Fibroblast of lung (primary cell): ENCODE measurements at regions not wholly inside any gene's neighbourhood (a gene's known extent, or its start where the extent isn't known, plus 50 kb on each side); places are given as distances from the start of the nearest gene placed in this dataset.

Experiments used
- DNase-seq, 2 donors: peaks; one replicate each; pipeline versions ENCODE4 v3.0.0 to v3.0.0-alpha.2; 2010; ENCODE audit warnings: low read depth in 2 of 2
- H2AFZ ChIP-seq: 2 replicates; pipeline ENCODE4 v1.5.1; 2012; ENCODE audit warnings: low read length, control low read depth, inconsistent platforms
- H3K27ac ChIP-seq: 2 replicates; pipeline ENCODE4 v1.5.1; 2011; ENCODE audit warnings: low read length, control low read depth; ENCODE audit not compliant: insufficient read depth
- H3K27me3 ChIP-seq: 2 replicates; pipeline ENCODE4 v1.5.1; 2011; ENCODE audit warnings: mild to moderate bottlenecking, low read length; ENCODE audit not compliant: control insufficient read depth, insufficient read depth
- H3K36me3 ChIP-seq: 2 replicates; pipeline ENCODE4 v1.5.1; 2011; ENCODE audit warnings: low read length; ENCODE audit not compliant: control insufficient read depth, insufficient read depth
- H3K4me1 ChIP-seq: 2 replicates; pipeline ENCODE4 v1.5.1; 2011; ENCODE audit warnings: low read length; ENCODE audit not compliant: control insufficient read depth, insufficient read depth; ENCODE audit errors: extremely low read depth
- H3K4me2 ChIP-seq: 2 replicates; pipeline ENCODE4 v1.5.1; 2011; ENCODE audit warnings: low read length, control low read depth; ENCODE audit not compliant: insufficient read depth; ENCODE audit errors: extremely low read depth
- H3K4me3 ChIP-seq, 4 experiments: fragments of 200-600 bp in 1 of 4; sonication (generic) in 1 of 4; replicated peaks in 1 of 4; 2 replicates each; pipeline ENCODE4 v1.5.1; 2011 to 2016; ENCODE audit warnings: low read length in 4 of 4, low read depth in 3 of 4, mild to moderate bottlenecking in 3 of 4, control low read depth in 2 of 4, inconsistent platforms in 1 of 4, mixed read lengths in 1 of 4; ENCODE audit not compliant: insufficient read depth in 1 of 4; ENCODE audit errors: control extremely low read depth in 1 of 4
- H3K79me2 ChIP-seq: 2 replicates; pipeline ENCODE4 v1.5.1; 2012; ENCODE audit warnings: mild to moderate bottlenecking, low read length, inconsistent platforms; ENCODE audit not compliant: control insufficient read depth, insufficient read depth
- H3K9ac ChIP-seq: 2 replicates; pipeline ENCODE4 v1.5.1; 2011; ENCODE audit warnings: mild to moderate bottlenecking, low read length, control low read depth; ENCODE audit not compliant: insufficient read depth
- H3K9me3 ChIP-seq: 2 replicates; pipeline ENCODE4 v1.5.1; 2012; ENCODE audit warnings: low read depth, low read length; ENCODE audit not compliant: control insufficient read depth, insufficient read depth
- H4K20me1 ChIP-seq: 2 replicates; pipeline ENCODE4 v1.5.1; 2011; ENCODE audit warnings: low read length; ENCODE audit not compliant: control insufficient read depth, insufficient read depth; ENCODE audit errors: extremely low read depth
- CTCF ChIP-seq, 2 donors: IDR thresholded peaks in 1 of 2; conservative IDR thresholded peaks in 1 of 2; 1 replicate in 1 of 2; 2 replicates in 1 of 2; pipeline ENCODE4 v1.5.1; 2011 to 2012; ENCODE audit warnings: low read length in 2 of 2, control low read depth in 1 of 2, inconsistent platforms in 1 of 2, low read depth in 1 of 2, mild to moderate bottlenecking in 1 of 2
- EZH2 ChIP-seq: IDR thresholded peaks from 2 replicates; pipeline ENCODE4 v1.5.1; 2012; ENCODE audit warnings: low read length, control low read depth, mild to moderate bottlenecking; ENCODE audit errors: missing control alignments

GRCh38 chr2:6459138-6459537 is 406.6 kb downstream of the CMPK2 start:
- no peak overlapping the region for H3K4me3 ChIP-seq
- H3K27ac ChIP-seq, result no peak overlapping the region
- no peak overlapping the region for H3K4me2 ChIP-seq
- no peak for TF ChIP-seq EZH2
- no peak for TF ChIP-seq CTCF (conservative IDR thresholded peaks at IDR 0.05 in 1 of 2, IDR thresholded peaks at IDR 0.05 in 1 of 2; ENCODE audit: low read depth in 1 of 2, low read length in 2 of 2)
- H3K79me2 ChIP-seq, result no peaks in the 10 kb centered on the region
- H3K9ac ChIP-seq, result no peak overlapping the region
- no peaks in the 10 kb centered on the region for H3K4me1 ChIP-seq
- H3K9me3 ChIP-seq, result no peaks in the 10 kb centered on the region
- no peak for DNase-seq
- H2AFZ ChIP-seq, result no peak overlapping the region
- no peaks in the 10 kb centered on the region for H3K36me3 ChIP-seq
- H3K27me3 ChIP-seq, result no peaks in the 10 kb centered on the region
- H4K20me1 ChIP-seq, result no peaks in the 10 kb centered on the region

GRCh38 chr2:6470518-6470917 is 395.2 kb downstream of the CMPK2 start:
- Histone ChIP-seq H3K9me3 (no peaks in the 10 kb centered on the region), H3K27ac (no peak overlapping the region), H3K36me3 (no peaks in the 10 kb centered on the region), H3K79me2 (no peaks in the 10 kb centered on the region), H4K20me1 (no peaks in the 10 kb centered on the region), H3K4me3 (no peak overlapping the region), H3K4me1 (no peaks in the 10 kb centered on the region), H3K27me3 (no peaks in the 10 kb centered on the region), H2AFZ (no peak overlapping the region), H3K9ac (no peak overlapping the region), H3K4me2 (no peak overlapping the region)
- TF ChIP-seq CTCF (conservative IDR thresholded peaks at IDR 0.05 in 1 of 2, IDR thresholded peaks at IDR 0.05 in 1 of 2; ENCODE audit: low read depth in 1 of 2, low read length in 2 of 2) (no peak), EZH2 (no peak)
- no peak for DNase-seq

- Histone ChIP-seq H2AFZ (no peak overlapping the region), H3K27ac (no peak overlapping the region), H3K36me3 (no peaks in the 10 kb centered on the region), H3K4me3 (no peak overlapping the region), H3K9me3 (no peaks in the 10 kb centered on the region), H3K27me3 (no peaks in the 10 kb centered on the region), H4K20me1 (no peaks in the 10 kb centered on the region), H3K79me2 (no peaks in the 10 kb centered on the region), H3K9ac (no peak overlapping the region), H3K4me1 (no peaks in the 10 kb centered on the region), H3K4me2 (no peak overlapping the region)
- TF ChIP-seq CTCF (conservative IDR thresholded peaks at IDR 0.05 in 1 of 2, IDR thresholded peaks at IDR 0.05 in 1 of 2; ENCODE audit: low read depth in 1 of 2, low read length in 2 of 2) (no peak), EZH2 (no peak)
- no peak for DNase-seq
Observed at GRCh38 chr2:6471419-6471818, 394.3 kb downstream of the CMPK2 start.
